Mucosa of descending colon (tissue), 3 donors: ENCODE measurements at regions not wholly inside any gene's neighbourhood (a gene's known extent, or its start where the extent isn't known, plus 50 kb on each side); places are given as distances from the start of the nearest gene placed in this dataset.

ENCODE experiments used
- ATAC-seq: fragments of 200-7000 bp; cut with Tn5 transposase; one replicate; pipeline ENCODE4 v1.9.1; 2020; ENCODE audit warnings: mild to moderate bottlenecking, moderate library complexity
- DNase-seq, 3 donors: peaks; one replicate each; pipeline ENCODE4 v3.0.0-alpha.2; 2020
- H3K36me3 ChIP-seq: fragments of 200-600 bp; one replicate; pipeline ENCODE4 v1.8.0; 2021; ENCODE audit warnings: low read depth, mild to moderate bottlenecking
- H3K4me1 ChIP-seq: fragments of 200-600 bp; one replicate; pipeline ENCODE4 v1.8.0; 2021; ENCODE audit warnings: low read depth, mild to moderate bottlenecking
- H3K4me3 ChIP-seq: fragments of 200-600 bp; one replicate; pipeline ENCODE4 v1.8.0; 2021; ENCODE audit warnings: mild to moderate bottlenecking
- H3K9me3 ChIP-seq: fragments of 200-600 bp; one replicate; pipeline ENCODE4 v1.8.0; 2021; ENCODE audit warnings: mild to moderate bottlenecking
- intact Hi-C, 2 donors: fragments of 100-400 bp; cut with DNase I in 1 of 2; cut with micrococcal nuclease in 1 of 2; formaldehyde crosslinking; loops; one replicate each; pipeline versions ENCODE4 v1.11.0 to v1.11.1; 2022; cut with DNase I, micrococcal nuclease
- TF ChIP-seq, protein P1 (sequence below): fragments of 200-600 bp; IDR thresholded peaks from one replicate; pipeline ENCODE4 v1.8.0; 2022; ENCODE audit warnings: antibody characterized with exemption, mild to moderate bottlenecking
- donor health status: DM: no; HTN: no; CAD: no; lungs with moderate emphysema.
- donor health status: DM: no; HTN: no; CAD: no.
- donor health status: DM: no; HTN: yes; CAD: no.

DNA sequence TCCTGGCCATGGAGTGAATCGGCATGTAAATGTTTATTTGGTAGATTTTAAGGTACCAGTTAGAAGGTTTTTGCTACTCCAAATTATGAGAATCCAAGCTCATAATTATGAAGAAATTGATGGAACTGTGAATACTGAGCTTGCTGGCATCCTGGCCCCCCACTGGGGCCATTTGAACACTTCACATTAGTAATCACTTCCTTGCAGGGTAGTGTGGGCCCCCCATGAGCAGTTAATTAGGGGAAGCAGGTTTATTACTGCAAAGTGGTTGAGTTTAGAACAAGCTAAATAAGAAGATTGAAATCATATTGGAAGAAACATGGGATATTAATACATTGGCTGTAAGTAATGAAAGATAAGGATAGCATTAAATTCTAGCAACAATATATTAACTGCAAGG is 86.7 kb downstream of the S1PR1 start:
- intact Hi-C loops, result no loop called here
- H3K4me3 ChIP-seq, result no peak overlapping the region
- ATAC-seq, result no peak
- no peak for DNase-seq
- no peaks in the 10 kb centered on the region for H3K9me3 ChIP-seq
- H3K36me3 ChIP-seq, result no peaks in the 10 kb centered on the region
- TF ChIP-seq, protein P1, sequence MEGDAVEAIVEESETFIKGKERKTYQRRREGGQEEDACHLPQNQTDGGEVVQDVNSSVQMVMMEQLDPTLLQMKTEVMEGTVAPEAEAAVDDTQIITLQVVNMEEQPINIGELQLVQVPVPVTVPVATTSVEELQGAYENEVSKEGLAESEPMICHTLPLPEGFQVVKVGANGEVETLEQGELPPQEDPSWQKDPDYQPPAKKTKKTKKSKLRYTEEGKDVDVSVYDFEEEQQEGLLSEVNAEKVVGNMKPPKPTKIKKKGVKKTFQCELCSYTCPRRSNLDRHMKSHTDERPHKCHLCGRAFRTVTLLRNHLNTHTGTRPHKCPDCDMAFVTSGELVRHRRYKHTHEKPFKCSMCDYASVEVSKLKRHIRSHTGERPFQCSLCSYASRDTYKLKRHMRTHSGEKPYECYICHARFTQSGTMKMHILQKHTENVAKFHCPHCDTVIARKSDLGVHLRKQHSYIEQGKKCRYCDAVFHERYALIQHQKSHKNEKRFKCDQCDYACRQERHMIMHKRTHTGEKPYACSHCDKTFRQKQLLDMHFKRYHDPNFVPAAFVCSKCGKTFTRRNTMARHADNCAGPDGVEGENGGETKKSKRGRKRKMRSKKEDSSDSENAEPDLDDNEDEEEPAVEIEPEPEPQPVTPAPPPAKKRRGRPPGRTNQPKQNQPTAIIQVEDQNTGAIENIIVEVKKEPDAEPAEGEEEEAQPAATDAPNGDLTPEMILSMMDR, result no peak
- no peaks in the 10 kb centered on the region for H3K4me1 ChIP-seq

DNA sequence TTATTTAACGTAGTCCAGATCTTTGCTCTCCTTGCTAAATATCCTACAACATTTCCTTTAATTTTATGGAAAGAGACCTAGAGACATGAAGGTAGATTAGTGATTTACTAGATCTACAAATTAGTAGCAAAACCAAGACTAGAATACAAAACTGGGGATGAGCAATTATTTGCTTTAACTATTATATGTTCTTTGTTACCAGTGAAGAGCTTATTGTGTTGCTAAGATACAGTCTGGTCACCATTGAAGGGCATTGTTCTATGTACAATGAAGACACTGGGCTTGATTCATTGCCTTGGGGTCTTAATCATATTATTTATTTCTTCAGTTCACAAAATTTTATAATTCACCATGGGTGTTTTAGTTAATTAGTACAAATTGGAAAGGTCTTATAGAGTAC is 88.3 kb downstream of the S1PR1 start:
- TF ChIP-seq, protein P1, result no peak
- H3K4me3 ChIP-seq, result no peak overlapping the region
- H3K36me3 ChIP-seq, result no peaks in the 10 kb centered on the region
- no peaks in the 10 kb centered on the region for H3K4me1 ChIP-seq
- intact Hi-C loops, result no loop called here
- ATAC-seq (no peak), DNase-seq (no peak)
- H3K9me3 ChIP-seq, result no peaks in the 10 kb centered on the region

DNA sequence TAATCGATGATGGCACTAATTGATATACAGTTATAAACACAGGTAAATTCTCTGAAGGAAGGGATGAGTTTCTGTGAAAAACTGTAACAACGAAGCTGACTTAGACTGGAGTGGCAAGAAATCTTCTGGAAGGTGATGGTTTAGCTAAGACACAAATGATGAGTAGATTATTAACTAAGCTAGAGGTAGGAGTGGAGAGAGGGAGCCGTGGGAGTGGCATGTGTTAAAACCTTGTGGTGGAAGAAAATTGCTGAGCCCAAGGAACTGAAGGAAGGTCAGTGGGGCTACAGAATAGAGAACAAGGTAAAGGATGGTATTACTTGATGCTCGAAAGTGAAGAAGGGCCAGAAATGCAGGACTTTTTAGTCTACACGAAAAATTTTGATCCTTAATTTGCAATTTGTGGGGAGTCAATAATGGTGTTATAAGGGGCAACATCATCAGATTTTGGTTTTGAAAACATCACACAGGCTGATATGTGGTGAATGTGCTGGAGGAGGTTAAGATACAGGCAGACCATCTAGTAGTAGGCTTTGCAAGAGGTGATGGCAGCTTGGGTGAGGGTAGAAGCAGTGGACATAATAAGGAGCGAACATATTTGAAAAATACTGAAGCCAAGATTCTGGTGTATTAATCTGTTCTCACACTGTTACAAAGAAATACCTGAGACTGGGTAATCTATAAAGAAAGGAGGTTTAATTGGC is 93.8 kb downstream of the S1PR1 start:
- intact Hi-C loops, result no loop called here
- ATAC-seq (no peak), DNase-seq (no peak)

DNA sequence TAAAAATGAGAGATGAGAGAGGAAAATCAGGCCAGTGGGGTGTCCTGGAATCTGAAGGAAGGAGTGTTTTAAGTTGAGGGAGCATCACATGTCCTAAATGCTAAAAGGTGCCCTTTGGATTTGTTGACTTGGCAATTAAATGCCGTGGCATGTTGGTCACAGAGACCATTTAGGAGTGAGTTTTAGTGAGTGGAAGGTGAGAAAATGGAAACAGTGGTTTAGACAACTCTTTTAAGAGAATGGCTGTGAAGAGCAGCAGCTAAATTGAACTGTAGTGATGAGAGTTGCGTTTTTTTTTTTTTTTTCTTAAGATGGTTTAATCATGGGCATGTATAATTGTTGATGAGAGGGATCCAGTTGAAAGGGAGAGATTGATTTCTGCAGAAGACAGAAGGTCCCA is 95.0 kb downstream of the S1PR1 start:
- Histone ChIP-seq H3K9me3 (no peaks in the 10 kb centered on the region), H3K4me3 (no peak overlapping the region), H3K4me1 (no peaks in the 10 kb centered on the region), H3K36me3 (no peaks in the 10 kb centered on the region)
- ATAC-seq (no peak), DNase-seq (no peak)
- intact Hi-C loops, result no loop called here
- TF ChIP-seq, protein P1, result no peak

More for the DNA sequence above, 93.8 kb downstream of the S1PR1 start:
- H3K4me1 ChIP-seq, result no peaks in the 10 kb centered on the region
- no peaks in the 10 kb centered on the region for H3K9me3 ChIP-seq
- no peaks in the 10 kb centered on the region for H3K36me3 ChIP-seq
- TF ChIP-seq, protein P1, result no peak
- no peak overlapping the region for H3K4me3 ChIP-seq

DNA sequence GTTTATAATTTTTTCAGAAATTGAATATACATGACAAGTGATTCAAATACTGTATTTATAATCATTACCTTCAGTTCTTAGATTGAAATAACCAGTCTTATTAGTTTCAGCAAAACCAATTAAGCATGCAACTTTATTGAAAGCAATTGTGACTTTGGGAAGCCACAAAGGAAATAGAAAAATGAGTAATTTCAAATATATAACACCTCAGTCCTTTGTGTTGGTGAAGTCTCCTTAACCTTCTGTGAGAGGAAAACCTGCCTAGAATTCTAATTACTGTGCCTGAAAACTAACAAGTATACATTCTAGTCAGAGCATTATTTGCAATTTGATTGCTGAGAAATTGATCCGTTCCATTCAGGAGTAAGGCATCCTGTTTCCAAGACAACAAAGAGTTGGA is 95.8 kb downstream of the S1PR1 start:
- Histone ChIP-seq H3K4me3 (no peak overlapping the region), H3K4me1 (no peaks in the 10 kb centered on the region), H3K9me3 (no peaks in the 10 kb centered on the region), H3K36me3 (no peaks in the 10 kb centered on the region)
- no peak for DNase-seq
- no peak for ATAC-seq
- intact Hi-C loops, result no loop called here
- TF ChIP-seq, protein P1, result no peak

DNA sequence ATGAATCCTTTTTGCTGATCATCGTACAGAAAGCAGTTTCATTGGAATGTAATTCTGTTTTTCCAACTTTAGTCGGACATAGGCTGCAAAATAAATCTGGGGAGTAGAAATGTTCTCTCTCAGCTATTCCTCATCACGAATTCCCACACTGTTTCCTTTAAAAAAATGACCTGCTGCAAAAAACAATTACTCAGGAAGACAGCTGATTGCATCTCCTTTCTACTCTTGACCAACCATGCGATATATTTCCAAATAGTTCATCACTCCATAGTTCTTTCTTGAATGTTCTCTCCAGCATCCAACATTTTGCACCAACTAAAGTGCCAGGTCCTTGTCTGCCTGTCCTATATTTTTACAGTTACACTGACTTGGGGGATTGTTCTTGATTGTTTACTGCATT is 96.4 kb downstream of the S1PR1 start:
- Histone ChIP-seq H3K4me1 (no peaks in the 10 kb centered on the region), H3K4me3 (no peak overlapping the region), H3K9me3 (no peaks in the 10 kb centered on the region), H3K36me3 (no peaks in the 10 kb centered on the region)
- DNase-seq, result no peak
- ATAC-seq, result no peak
- TF ChIP-seq, protein P1, result no peak
- intact Hi-C loops, result no loop called here
